Endothelial cell (in vitro differentiated cells): ENCODE measurements at regions not wholly inside any gene's neighbourhood (a gene's known extent, or its start where the extent isn't known, plus 50 kb on each side); places are given as distances from the start of the nearest gene placed in this dataset.

Experiments
- DNase-seq: peaks from one replicate; pipeline ENCODE4 v3.0.0; 2021; ENCODE audit warnings: low spot score
- H3K27ac Mint-ChIP-seq: one replicate; pipeline ENCODE4 v1.8.0; 2021; ENCODE audit warnings: mixed read lengths, inconsistent platforms; ENCODE audit not compliant: unreplicated experiment
- H3K27me3 Mint-ChIP-seq: one replicate; pipeline ENCODE4 v1.8.0; 2021; ENCODE audit warnings: mild to moderate bottlenecking, moderate library complexity, mixed read lengths, inconsistent platforms; ENCODE audit not compliant: unreplicated experiment
- H3K36me3 Mint-ChIP-seq: one replicate; pipeline ENCODE4 v1.8.0; 2021; ENCODE audit warnings: mild to moderate bottlenecking, low read depth, mixed read lengths, inconsistent platforms; ENCODE audit not compliant: unreplicated experiment
- H3K4me1 Mint-ChIP-seq: one replicate; pipeline ENCODE4 v1.8.0; 2021; ENCODE audit warnings: mild to moderate bottlenecking, mixed read lengths, inconsistent platforms; ENCODE audit not compliant: unreplicated experiment
- H3K4me3 Mint-ChIP-seq: one replicate; pipeline ENCODE4 v1.8.0; 2021; ENCODE audit warnings: mild to moderate bottlenecking, mixed read lengths, inconsistent platforms; ENCODE audit not compliant: unreplicated experiment
- H3K9me3 Mint-ChIP-seq: one replicate; pipeline ENCODE4 v1.8.0; 2021; ENCODE audit warnings: mixed read lengths, inconsistent platforms; ENCODE audit not compliant: unreplicated experiment
- TF ChIP-seq, protein P1 (sequence below): fragments of 200-600 bp; sonication (generic); IDR thresholded peaks from one replicate; pipeline ENCODE4 v1.5.0; 2021; ENCODE audit warnings: antibody characterized with exemption; ENCODE audit not compliant: unreplicated experiment

DNA sequence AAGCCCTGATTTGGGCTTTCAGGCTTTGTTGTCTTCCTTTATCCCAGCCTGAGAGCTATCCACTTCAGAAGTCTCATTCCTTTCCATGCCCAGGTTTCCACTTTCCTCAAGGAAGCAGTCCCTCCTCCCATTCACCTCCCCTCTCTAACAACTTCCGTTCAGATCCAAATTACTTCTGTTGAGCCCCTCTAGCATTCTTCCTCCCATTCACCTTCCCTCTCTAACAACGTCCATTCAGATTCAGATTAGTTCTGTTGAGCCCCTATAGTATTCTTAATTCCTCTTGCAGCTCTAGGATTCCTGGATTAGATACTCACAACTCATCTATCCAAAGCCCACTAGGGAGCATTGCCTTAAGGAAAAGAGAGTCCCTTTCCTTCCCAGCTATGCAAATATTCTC lies 216.8 kb downstream of the RAD51AP2 start:
- DNase-seq = no peak
- Mint-ChIP-seq H3K27me3 (peaks cover 4% of the 10 kb centered on the region), H3K36me3 (no peaks in the 10 kb centered on the region), H3K4me3 (no peak overlapping the region), H3K27ac (no peak overlapping the region), H3K4me1 (peaks cover 14% of the 10 kb centered on the region), H3K9me3 (no peaks in the 10 kb centered on the region)
- TF ChIP-seq, protein P1, sequence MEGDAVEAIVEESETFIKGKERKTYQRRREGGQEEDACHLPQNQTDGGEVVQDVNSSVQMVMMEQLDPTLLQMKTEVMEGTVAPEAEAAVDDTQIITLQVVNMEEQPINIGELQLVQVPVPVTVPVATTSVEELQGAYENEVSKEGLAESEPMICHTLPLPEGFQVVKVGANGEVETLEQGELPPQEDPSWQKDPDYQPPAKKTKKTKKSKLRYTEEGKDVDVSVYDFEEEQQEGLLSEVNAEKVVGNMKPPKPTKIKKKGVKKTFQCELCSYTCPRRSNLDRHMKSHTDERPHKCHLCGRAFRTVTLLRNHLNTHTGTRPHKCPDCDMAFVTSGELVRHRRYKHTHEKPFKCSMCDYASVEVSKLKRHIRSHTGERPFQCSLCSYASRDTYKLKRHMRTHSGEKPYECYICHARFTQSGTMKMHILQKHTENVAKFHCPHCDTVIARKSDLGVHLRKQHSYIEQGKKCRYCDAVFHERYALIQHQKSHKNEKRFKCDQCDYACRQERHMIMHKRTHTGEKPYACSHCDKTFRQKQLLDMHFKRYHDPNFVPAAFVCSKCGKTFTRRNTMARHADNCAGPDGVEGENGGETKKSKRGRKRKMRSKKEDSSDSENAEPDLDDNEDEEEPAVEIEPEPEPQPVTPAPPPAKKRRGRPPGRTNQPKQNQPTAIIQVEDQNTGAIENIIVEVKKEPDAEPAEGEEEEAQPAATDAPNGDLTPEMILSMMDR = no peak

DNA sequence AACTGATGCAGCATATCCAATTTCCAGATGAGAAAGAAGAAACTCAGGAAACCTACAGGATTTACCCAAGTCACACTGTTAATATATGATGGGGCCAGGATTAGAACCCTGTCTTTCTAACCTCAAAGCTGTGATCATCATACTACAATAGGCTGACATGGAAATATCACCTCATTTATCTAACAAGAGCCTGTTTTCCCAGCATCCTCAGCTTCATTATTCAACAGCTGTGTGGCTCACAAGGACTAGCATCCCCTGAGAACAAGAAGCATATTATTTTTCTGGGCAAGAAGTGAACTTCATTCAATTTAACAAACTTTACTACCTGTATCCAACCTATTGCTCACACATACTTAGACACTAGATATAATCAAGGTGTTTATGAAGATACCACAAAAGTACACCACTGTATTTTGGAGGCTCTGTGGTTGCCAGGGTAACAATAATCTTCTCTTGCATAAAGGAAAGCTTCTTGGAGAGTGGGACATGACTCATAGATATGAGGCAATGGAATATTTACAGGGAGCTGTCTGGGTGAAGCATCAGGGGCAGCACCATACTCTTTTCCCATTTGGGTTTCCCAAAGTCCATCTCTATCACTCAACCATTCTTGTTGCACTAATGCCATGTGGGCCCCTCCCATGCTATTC lies 218.2 kb downstream of the RAD51AP2 start:
- no peaks in the 10 kb centered on the region for H3K36me3 Mint-ChIP-seq
- H3K4me1 Mint-ChIP-seq = peaks cover 14% of the 10 kb centered on the region
- DNase-seq = no peak
- no peak overlapping the region for H3K4me3 Mint-ChIP-seq
- TF ChIP-seq, protein P1 = no peak
- no peaks in the 10 kb centered on the region for H3K27me3 Mint-ChIP-seq
- H3K27ac Mint-ChIP-seq = no peak overlapping the region
- H3K9me3 Mint-ChIP-seq = no peaks in the 10 kb centered on the region

DNA sequence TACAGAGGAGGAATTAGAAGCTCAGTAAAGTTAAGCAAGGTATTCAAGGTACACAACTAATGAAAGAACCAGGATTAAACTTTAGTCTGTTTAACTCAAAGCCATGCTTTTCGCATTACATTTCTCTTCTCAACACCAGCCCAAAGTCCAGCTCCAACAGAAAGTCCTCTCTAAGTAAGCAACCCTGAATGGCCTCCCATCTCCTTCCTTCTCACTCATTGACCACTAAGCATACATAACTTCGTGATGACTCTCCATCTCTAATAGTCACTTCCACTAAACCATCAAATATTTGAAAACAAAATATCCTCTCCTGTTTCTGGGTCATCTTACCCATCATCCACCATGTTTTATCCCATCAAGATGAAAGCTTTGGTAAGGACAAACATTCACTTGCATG lies 219.8 kb downstream of the RAD51AP2 start:
- DNase-seq = no peak
- Mint-ChIP-seq H3K4me1 (peaks cover 14% of the 10 kb centered on the region), H3K36me3 (no peaks in the 10 kb centered on the region), H3K27me3 (no peaks in the 10 kb centered on the region), H3K4me3 (no peak overlapping the region), H3K27ac (no peak overlapping the region), H3K9me3 (no peaks in the 10 kb centered on the region)
- TF ChIP-seq, protein P1 = no peak

DNA sequence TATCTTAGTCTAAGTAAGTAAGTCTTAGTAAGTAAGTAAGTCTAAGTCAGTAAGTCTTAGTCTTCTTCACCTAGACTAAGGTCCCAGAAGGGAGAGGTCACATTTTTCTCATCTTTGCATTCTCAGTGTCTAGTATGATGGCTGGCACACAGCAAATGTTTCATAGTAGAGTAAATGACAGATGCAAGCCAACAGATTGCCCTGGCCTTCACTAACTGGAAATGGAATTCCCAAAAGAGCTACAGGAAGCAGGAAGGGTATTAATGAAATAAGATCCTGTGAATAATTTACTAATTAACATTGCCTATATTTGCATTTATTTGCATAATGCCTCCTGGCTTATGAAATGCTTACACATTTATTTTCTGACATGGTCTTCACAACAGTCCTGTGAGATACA lies 221.6 kb downstream of the RAD51AP2 start:
- H3K4me1 Mint-ChIP-seq = peaks cover 11% of the 10 kb centered on the region
- H3K4me3 Mint-ChIP-seq = no peak overlapping the region
- DNase-seq = no peak
- no peaks in the 10 kb centered on the region for H3K27me3 Mint-ChIP-seq
- H3K36me3 Mint-ChIP-seq = no peaks in the 10 kb centered on the region
- TF ChIP-seq, protein P1 = no peak
- no peak overlapping the region for H3K27ac Mint-ChIP-seq
- H3K9me3 Mint-ChIP-seq = no peaks in the 10 kb centered on the region

DNA sequence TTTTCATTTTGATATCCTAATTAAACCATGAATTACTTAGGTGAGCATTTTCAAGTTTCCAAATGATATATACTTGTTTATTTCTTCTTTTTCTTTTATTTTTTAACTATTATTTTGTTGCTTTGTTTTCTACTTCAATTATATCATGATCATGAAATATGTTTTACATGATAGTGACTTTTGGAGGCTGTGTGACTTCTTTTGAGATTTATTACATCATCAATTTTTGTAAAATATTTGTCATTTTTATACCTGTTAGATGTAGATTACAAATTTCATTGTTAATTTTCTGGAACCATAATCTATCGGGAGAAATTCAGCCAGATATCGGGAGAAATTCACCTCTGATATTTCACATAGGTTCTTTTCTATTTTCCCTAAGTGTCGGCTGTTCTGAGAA lies 228.6 kb downstream of the RAD51AP2 start:
- Mint-ChIP-seq H3K4me3 (no peak overlapping the region), H3K27me3 (no peaks in the 10 kb centered on the region), H3K27ac (no peak overlapping the region), H3K4me1 (peaks cover 11% of the 10 kb centered on the region), H3K9me3 (no peaks in the 10 kb centered on the region), H3K36me3 (peaks cover 3% of the 10 kb centered on the region)
- DNase-seq = no peak
- TF ChIP-seq, protein P1 = no peak
